Limb (tissue), 2 donors: ENCODE measurements at regions not wholly inside any gene's neighbourhood (a gene's known extent, or its start where the extent isn't known, plus 50 kb on each side); places are given as distances from the start of the nearest gene placed in this dataset.

Experiments
- DNase-seq, 2 donors: peaks; one replicate each; pipeline ENCODE4 v3.0.0-alpha.2; 2016; ENCODE audit errors: extremely low spot score in 2 of 2

DNA sequence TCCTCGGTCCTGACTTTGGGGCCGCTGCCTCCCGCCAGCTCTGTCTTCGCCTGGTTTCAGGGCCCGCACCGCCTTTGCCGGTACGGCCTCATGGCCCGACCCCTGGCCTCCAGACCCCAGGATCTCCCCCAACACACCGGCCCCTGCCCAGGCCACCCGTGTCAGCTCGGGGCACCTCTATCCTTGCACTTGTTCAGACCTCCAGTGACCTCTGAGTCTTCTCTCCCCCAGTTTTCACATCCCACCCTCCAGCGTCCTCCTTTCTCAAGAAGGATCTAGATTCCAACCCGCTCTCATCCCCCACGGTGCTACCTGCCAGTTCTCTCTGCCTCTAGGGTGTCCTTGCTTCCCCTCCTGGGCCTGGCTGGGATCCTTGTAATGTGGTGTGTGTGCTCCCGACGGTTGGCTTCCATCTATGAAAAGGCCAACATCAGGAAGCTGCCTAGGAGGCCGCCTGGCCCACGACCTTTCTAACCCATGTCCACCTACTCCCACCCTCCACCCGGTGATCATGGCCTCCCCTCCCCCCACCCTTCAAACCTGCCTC lies 61.1 kb downstream of the SPATA31C2 start:
- no peak for DNase-seq

DNA sequence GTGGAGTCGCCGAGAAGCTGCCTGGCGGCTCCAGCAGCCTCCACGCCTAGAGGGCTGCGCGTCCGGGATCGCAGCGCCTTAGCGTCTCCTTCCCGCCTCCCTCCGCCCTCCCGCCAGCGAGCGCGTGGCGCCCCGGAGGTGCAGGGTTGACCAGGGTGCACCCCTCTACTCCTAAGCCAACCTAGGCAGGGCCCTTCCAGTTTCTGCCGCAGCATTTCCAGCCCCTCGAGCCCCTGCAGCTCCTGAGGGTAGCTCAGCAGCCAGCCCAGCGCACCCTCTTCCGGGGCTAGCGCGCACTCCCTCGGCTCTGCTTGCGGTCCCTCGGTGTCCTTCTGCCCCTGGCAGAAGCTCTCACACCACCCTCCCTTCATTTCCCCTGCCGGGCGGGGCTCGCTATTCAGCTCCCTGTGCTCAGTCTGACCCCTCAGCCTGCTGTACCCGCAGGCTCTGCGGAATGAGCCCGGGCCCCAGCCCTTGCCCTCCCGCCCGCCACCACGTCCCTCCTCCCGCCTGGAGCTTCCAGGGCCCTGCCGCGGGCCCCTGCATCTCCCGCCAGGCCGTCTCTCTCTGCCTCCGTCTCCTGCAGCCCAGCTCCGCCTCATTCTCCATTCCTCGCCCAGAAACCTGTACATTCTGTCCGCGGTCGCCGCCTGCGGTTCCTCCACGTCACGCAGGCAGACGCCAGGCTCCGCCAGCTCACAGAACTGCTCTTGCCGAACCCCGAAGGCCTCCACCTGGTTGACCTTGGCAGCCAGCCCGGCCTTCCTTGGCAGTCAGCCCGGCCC lies 61.8 kb downstream of the SPATA31C2 start:
- DNase-seq = peak; percentile 88 to 94

DNA sequence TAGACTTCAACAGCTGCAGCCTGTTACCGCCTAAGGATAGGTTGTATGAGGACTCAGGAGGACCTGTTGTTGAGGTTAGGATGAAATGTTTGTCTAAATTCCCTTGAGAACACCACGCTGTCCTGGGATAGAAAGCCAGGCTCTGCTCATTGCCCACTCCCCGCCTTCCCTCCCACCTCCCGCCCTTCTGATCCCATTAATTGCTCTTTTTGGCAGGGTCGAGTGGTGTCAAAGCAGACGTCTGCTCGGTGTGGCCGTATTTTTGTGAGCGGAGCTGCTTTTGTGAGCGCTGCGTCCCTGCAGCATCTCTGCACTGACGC lies 62.3 kb downstream of the SPATA31C2 start:
- DNase-seq = no peak

DNA sequence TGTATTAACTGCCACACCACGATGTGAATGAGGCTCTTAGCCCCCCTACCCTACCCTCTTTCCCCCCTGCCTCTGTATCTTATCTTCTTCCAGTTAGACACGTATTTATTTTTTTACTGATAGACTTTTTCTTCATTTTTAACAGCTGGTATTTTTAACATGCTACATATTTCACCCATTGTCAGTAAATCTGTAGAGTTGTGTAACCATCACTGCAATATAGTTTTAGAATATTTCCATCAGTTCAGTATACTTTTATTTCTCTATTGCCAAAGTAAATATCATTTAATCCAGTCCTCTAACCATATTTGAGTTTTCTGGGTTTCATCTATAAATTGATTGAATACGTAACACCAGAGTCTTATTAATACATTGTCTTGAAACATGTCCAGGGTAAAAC lies 62.8 kb downstream of the SPATA31C2 start:
- DNase-seq = no peak

DNA sequence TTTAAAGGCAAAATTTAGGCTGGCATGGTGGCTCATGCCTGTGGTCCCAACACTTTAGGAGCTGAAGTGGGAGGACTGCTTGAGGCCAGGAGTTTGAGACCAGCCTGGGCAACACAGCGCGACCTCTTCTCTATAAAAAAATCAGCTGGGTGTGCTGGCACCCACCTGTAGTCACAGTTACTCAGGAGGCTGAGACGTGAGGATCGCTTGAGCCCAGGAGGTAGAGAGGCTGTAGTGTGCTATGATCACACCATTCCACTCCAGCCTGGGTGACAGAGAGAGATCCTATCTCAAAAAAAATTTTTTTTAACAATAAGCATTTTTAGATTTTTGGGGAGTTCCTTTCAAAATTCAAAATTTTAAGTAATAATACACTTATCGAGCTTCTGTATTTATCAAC lies 63.3 kb downstream of the SPATA31C2 start:
- DNase-seq = no peak

DNA sequence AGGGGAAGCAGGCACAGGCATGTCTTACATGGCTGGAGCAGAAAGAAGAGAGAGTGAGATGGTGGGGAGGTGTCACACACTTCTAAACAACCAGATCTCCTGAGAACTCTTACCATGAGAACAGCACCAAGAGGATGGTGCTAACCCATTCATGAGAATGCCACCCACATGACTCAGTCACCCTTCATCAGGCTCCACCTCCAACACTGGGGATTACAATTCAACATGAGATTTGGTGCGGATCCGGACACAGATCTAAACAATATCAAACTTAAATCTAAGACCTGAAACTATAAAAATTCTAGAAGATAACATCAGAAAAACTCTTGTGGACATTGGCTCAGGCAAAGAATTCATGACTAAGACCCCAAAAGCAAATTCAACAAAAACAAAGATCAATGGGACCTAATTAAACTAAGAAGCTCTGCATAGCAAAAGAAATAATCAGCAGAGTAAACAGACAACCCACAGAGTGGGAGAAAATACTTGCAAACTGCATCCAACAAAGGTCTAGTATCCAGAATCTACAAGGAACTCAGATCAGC lies 65.4 kb downstream of the SPATA31C2 start:
- no peak for DNase-seq

DNA sequence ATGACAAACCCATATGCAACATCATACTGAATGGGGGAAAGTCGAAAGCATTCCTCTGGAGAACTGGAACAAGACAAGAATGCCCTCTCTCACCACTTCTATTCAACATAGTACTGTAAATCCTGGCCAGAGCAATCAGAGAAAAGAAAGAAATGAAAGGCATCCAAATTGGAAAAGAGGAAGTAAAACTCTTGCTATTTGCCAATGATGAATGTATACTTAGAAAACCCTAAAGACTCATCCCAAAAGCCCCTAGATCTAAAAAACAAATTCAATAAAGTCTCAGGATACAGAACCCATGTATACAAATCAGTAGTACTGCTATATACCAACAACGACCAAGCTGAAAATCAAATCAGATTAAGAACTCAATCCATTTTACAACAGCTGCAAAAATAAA lies 66.9 kb downstream of the SPATA31C2 start:
- no peak for DNase-seq

DNA sequence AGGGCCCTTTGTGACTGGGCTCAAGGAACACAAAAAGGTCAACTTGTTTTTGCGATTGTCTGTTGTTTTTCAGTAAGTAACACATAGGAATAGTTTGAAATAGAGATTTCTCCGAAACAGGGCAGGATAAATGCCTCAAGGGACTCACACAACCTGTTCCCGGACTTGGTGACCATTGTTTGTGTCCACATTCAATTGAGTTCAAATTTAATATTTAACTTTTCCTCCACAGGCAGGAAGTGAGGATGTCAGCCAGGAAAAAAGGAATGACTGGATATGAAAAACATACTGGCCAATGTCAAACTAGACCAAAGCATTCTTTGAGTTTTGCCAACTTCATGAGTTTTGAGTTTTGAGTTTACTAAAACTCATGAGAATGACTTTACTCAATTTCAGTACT lies 72.7 kb downstream of the SPATA31C2 start:
- DNase-seq = no peak

DNA sequence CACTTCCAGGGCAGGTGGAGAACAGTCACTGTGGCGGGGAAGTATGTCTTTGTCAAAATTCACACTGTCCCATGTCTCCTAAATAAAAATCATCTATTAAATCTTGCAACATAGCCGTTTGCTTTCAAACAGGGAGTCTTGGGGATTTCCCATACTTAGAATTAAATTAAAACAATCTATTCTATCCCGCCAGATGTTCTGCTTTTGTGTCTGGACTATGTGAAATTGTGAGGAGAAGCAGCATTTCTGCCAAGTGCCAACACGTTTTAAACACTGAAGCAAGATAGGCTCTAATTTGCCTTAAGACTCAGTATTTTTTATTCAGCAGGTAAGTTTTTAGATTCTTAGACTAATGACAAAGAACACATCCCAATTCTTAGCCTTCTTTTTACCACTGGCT lies 73.7 kb downstream of the SPATA31C2 start:
- DNase-seq = no peak

DNA sequence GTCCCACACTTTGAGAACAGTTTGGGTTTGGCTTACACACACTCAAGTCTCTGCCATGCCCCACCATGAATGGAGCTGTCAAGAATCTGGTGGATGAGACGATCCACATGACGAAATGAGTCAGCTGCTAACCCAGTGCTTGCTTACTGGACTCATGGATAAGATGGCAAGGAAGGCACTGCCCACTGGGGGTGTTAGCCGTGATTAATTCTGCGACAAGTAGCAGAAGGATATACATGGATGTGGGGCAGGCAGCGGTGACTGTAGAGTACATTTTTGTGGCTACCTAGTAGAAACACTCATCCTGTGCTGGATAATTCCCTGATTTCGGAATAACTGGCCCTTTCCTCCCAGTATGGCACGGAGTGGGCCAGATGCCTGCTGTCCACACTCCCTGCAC lies 77.5 kb downstream of the SPATA31C2 start:
- DNase-seq = no peak

DNA sequence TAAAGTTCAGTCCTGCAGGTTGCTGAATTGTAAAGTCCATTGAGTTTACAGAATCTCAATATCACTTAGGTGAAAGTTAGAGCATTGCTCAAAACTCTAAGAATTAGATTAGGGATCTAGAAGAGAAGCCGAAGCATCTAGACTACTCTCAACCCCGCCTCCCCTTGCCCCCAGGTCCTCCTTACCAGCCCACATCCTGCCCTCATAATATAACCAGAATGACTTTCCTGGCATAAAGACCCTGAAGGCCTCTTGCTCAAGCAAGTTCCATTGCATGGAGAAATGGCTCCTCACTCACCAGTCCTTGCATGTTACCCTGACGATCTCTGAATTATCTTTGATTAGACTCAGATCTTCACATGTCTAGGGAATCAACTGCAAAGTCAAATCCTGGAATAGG lies 78.8 kb downstream of the SPATA31C2 start:
- no peak for DNase-seq

DNA sequence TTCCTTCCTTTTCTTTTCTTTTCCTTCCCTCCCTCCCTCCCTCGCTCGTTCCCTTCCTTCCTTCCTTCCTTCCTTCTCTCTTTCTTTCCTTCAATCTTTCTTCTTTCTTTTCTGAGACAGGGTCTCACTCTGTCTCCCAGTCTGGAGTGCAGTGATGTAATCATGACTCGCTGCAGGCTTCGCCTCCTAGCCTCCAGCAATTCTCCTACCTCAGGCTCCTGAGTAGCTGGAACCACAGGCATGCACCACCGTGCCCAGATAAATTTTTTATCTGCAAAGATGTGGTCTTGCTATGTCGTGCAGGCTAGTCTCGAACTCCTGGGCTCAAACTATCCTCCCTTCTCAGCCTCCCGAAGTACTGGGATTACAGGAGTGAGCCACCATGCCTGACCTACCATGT lies 81.4 kb downstream of the SPATA31C2 start:
- DNase-seq = no peak

DNA sequence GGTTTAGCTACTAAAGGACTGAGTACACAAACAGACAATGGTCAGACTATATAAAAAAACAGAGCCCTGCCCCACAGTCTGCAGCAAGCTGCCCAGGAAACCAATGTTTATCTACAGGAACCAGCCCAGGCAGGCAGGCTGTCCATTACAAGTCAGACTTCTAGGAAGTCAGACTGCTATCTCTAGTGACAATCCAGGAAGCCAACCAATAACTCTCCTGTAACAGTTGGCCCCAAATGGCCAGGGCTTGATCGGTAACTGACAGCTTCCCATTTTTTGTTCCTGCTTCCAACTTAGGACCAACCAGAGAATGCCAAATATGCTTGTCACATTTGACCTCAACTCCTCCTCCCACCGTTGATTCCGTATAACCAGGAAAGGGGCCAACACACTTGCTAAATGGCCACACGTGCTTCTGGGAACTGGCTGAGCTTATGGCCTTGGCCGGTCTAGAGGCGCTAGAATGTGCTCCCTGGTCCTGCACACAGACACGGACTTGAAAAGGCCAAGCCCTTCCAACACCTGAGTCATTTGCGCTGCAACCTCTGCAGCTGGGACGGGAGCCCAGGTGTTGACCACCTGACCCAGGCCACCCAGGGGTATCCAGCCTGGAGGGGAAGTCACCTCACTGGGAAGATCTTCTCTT lies 79.6 kb upstream of the CDK20 start:
- no peak for DNase-seq

DNA sequence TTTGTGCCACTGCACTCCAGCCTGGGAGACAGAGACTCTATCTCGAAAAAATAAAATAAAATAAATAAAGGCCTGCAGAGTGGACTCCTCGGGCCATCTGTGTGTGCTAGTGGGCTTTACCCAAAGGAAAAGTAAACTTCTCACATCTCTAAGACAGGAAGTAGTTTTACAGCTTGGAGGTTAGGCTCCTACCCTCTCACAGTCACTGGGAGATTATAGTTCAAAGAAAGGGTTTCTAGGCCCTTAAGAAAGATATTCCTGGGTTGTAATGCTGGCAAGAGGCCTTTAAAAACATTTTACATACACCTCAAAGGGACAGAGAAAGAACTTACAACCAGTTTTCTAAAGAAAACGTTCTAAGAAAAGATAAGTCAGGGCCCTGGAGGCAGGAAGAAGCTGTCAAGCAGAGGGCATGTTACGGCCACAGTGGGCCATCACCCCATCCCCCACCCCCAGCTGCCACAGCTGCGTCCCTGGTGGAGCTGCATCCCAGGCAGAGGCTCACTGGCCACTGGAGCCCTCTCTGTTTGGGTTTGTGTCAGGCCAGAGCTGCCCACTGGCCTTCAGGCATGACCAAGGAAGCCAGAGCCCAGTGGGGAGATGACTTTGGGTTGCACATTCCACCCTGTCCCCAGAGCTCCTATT lies 78.1 kb upstream of the CDK20 start:
- DNase-seq = no peak

DNA sequence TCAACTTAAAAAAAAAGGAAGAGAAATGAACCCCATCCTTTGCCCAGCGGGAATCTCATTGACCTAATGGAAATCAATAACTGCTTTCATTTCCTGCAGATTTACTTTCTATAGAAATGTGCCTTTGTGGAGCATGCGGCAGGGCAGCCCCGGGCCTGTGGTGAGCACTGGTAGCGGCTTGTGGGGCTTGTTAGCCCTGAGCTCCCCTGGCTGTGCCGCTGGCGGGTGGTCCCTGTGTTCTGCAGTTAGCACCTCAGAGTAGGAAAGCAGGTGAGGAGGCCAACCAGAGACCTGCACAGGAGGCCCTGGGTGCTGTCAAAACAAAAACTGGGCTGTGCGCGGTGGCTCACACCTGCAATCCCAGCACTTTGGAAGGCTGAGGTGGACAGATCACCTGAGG lies 76.8 kb upstream of the CDK20 start:
- DNase-seq = no peak

DNA sequence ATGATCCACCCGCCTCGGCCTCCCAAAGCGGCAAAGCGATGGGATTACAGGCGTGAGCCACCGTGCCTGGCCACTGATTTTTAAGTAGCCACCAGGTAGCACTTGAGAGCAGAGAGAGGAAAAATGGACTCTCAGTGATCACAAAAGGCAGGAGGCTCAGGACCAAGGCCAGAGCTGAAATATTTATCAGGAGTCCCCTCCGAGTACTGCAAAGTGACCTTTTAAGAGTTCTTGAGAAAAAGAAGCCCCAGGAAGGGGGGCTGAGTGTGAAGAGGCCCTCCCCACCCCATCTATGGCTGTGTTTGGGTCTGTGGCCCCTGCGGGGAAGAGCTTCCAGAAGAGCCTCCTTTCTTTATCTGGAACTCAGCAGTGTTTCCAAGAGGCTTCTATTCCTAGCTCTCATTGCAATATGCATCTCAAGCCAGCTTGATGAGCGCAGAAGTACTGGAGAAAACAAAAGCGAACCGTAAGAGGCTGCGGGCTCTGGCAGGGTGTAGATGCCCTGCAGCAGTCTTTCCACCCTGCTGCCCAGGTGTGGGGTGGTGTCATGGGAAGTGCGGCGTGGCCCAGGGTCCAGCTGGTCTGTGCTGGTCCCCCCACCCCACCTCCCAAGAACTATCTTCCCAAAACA lies 75.5 kb upstream of the CDK20 start:
- DNase-seq = no peak

DNA sequence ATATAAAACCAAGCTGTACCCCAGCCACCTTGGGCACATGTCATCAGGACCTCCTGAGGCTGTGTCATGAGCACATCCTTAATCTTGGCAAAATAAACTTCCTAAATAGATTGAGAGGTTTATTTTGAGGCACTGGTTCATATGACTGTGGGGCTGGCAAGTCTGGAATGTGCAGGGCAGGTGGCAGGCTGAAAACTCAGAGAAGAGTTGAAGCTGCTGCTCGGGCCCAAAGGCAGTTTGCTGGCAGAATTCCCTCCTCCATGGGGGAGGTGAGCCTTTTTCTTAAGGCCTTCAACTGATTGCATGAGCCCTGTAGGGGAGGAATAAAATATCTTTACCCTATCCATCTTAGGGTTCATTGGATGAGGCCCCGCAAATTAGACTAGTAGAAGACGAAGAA lies 72.2 kb upstream of the CDK20 start:
- DNase-seq = no peak

DNA sequence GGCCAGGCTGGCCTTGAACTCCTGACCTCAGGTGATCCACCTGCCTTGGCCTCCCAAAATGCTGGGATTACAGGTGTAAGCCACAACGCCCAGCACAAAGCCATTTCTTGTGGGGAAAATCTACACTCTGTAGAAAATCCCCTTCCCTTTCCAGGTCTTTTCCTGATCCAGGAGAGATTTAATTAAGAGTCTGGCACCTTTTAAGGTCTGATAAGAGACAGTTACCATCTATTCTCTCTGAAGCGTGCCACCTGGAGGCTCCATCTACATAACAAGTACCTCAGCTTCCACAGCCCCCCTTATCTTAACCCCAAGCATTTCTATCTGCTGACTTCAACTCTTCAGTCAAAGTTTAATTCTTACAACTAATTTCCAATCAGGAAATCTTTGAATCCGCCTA lies 71.4 kb upstream of the CDK20 start:
- DNase-seq = no peak

DNA sequence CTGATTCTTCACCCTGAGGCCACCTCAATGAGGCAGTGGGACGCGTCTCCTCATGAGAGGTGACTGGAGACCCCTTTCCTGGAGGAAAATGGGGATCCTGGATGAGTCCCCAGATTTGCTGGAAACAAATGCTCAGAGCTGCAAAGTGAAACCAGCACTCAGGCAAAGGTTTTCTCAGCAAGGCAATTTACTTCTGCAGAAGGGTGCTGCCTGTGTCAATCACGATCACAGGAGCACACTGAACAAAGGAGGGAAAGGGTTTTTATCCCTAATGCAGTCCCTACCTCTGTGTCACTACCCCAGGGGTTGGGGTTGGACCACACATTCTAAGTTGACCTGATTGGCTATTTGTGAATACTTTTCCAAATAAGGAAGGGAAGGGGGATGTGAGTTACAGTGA lies 69.9 kb upstream of the CDK20 start:
- DNase-seq = no peak

DNA sequence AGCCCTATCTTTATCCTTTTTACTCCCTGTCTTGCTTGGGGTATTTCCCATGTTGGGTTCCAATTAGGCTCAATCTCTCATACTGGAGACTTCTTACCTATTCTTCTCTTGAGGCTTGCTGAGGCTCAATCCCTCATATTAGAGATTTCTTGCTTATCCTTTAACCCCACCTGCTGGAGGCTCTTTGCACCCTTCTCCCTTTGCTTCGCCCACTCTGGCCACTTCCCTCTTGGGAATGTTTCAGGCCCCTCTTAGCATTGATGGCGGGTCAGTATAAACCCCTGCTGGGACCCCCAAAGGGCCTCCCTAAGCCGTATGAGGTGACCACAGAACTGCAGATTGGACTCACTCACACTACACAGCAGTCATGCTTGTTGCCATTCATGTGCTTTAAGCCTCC lies 69.3 kb upstream of the CDK20 start:
- DNase-seq = no peak

DNA sequence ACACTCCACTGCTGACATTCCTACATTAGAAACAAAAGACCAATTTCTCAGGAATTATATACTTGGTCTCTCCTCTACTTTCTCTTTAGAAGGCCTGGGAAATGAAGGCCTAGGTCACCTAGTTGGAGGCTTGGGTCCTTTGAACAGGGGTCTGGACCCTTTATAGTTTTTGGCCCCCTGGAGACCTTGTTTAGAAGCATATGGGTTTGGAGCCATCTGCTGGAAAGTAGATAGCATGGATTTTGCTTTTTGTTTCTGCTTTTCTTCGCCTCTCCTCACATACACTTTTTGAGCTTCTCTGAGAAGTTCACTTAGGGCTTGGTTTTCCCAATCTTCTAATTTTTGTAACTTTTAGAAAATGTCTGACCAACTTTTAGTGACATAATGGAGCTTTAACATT lies 67.1 kb upstream of the CDK20 start:
- DNase-seq = peak in 1 of 2 donors; percentile 15

DNA sequence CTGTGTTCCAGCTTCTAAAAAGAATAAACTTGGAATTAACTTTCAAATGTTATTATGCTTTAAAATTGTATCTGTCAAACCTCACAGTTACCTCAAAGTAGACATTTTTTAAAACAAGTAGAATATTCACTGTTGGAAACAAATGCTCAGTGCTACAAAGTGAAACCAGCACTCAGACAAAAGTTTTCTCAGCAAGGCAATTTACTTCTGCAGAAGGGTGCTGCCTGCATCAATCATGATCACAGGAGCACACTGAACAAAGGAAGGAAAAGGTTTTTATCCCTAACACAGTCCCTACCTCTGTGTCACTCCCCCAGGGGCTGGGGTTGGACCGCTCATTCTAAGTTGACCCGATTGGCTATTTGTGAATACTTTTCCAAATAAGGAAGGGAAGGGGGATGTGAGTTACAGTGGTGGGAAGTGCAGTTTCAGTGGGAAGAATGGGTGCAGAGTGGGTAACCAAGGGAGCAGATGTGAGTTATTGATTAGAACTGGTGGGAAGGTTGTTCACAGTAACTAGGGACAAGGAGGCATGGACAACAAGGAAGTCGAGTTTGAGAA lies 63.0 kb upstream of the CDK20 start:
- DNase-seq = no peak
